HS-27A (cell line): ENCODE measurements at regions not wholly inside any gene's neighbourhood (a gene's known extent, or its start where the extent isn't known, plus 50 kb on each side); places are given as distances from the start of the nearest gene placed in this dataset.
"Not testable (repeated sequence)": the region's sequence is repeated elsewhere in the genome, so short reads cannot be mapped to it uniquely, and the experiment has no call there.

Experiments
- DNase-seq: peaks from one replicate; pipeline ENCODE4 v3.0.0-alpha.2; 2012; ENCODE audit warnings: low read depth, missing footprints

GRCh38 chr2:207328944-207329386 is 163.2 kb upstream of the KLF7 start:
- no peak for DNase-seq

- no peak for DNase-seq
Observed at GRCh38 chr2:207330912-207331311, 165.2 kb upstream of the KLF7 start.

GRCh38 chr2:207331674-207332073 is 165.9 kb upstream of the KLF7 start:
- DNase-seq, result no peak

- no peak for DNase-seq
Observed at GRCh38 chr2:207332480-207333212, 166.9 kb upstream of the KLF7 start.

GRCh38 chr2:207333599-207334300 is 168.0 kb upstream of the KLF7 start:
- no peak for DNase-seq

GRCh38 chr2:207334301-207334623 is 168.5 kb upstream of the KLF7 start:
- DNase-seq, result no peak

GRCh38 chr2:207334624-207335371 is 169.1 kb upstream of the KLF7 start:
- peak; percentile 87 for DNase-seq

- no peak for DNase-seq
Observed at GRCh38 chr2:207337234-207338219, 171.8 kb upstream of the KLF7 start.

GRCh38 chr2:207338220-207338607 is 172.5 kb upstream of the KLF7 start:
- no peak for DNase-seq

GRCh38 chr2:207338610-207339009 is 172.9 kb upstream of the KLF7 start:
- no peak for DNase-seq

GRCh38 chr2:207341112-207341750 is 175.5 kb upstream of the KLF7 start:
- DNase-seq, result no peak

- no peak for DNase-seq
Observed at GRCh38 chr2:207341804-207342203, 176.1 kb upstream of the KLF7 start.

- not testable (repeated sequence) for DNase-seq
Observed at GRCh38 chr2:207344596-207345394, 179.0 kb upstream of the KLF7 start.

GRCh38 chr2:207351171-207351570 is 178.6 kb upstream of the CREB1 start:
- no peak for DNase-seq

GRCh38 chr2:207352978-207353671 is 176.6 kb upstream of the CREB1 start:
- no peak for DNase-seq

GRCh38 chr2:207353836-207354235 is 175.9 kb upstream of the CREB1 start:
- no peak for DNase-seq

GRCh38 chr2:207354462-207354861 is 175.3 kb upstream of the CREB1 start:
- DNase-seq, result no peak

GRCh38 chr2:207356567-207356966 is 173.2 kb upstream of the CREB1 start:
- DNase-seq, result no peak

- no peak for DNase-seq
Observed at GRCh38 chr2:207357216-207357615, 172.5 kb upstream of the CREB1 start.

GRCh38 chr2:207362716-207363115 is 167.0 kb upstream of the CREB1 start:
- DNase-seq, result no peak
